ENCODE measurements at regions not wholly inside any gene's neighbourhood (a gene's known extent, or its start where the extent isn't known, plus 50 kb on each side); places are given as distances from the start of the nearest gene placed in this dataset.

DNA sequence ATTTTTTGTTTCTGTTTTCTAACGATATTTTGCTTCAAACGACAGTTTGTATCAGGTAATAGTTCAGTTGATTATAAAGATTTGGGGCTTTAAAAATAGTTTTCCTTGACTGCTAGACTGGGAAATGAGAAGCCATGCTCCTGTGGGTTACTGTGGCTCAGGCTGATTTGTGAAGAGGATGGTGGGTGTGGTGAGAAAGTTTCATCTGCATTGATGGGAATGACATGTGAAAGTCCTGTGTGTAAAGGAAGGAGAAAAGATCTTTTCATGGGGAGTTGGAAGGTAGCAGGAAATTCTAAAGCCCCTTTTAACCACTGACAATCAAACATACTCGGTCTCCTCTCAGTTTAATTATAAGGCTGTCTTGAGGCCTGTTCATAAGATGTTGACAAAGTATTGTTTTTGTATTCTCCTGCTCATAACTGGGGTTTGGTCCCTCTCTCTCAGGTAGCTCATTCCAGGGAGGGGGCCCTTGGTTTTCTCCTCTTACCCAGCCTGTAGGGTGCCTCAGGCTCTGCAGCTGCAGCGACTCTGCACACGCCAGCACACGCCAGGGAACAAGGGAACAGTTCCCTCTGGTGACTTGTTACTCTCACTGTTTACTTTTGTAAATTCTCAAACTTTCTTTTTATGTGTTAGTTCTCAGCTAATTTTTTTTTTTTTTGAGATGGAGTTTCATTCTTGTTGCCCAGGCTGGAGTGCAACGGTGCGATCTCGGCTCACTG is 91.6 kb downstream of the CARTPT start:
- Histone ChIP-seq H3K36me3 (replicated peaks in 1 of 2) (no peaks in the 10 kb centered on the region), H3K27ac (no peak overlapping the region), H3K27me3 (no peaks in the 10 kb centered on the region), H3K4me3 (no peak overlapping the region), H3K9me3 (replicated peaks in 1 of 3) (no peaks in the 10 kb centered on the region), H3K4me1 (replicated peaks in 1 of 2) (peaks cover 0 to 6% of the 10 kb centered on the region in 2 donors)
- WGBS, 4 donors = 81 to 83% (median 82%) methylated on average over 9 of the region's 9 CpGs
- no peak for TF ChIP-seq CTCF (IDR thresholded peaks at IDR 0.05)
- no peak for TF ChIP-seq POLR2A (IDR thresholded peaks at IDR 0.05)
- no peak for DNase-seq
- intact Hi-C loops (cut with DNase I) = no loop called here

GRCh38 chr5:71811779-71812178 is 92.7 kb downstream of the CARTPT start:
- 84 to 97% (median 95%) methylated on average over 2 of the region's 2 CpGs for WGBS, 4 donors
- peaks cover 0 to 6% of the 10 kb centered on the region in 2 donors for H3K4me1 ChIP-seq (replicated peaks in 1 of 2)
- intact Hi-C loops (cut with DNase I) = no loop called here

GRCh38 chr5:71816307-71816706 is 97.2 kb downstream of the CARTPT start:
- Histone ChIP-seq H3K9me3 (replicated peaks in 1 of 3) (no peaks in the 10 kb centered on the region), H3K36me3 (replicated peaks in 1 of 2) (no peaks in the 10 kb centered on the region), H3K27me3 (no peaks in the 10 kb centered on the region), H3K4me3 (no peak overlapping the region), H3K4me1 (replicated peaks in 1 of 2) (no peaks in the 10 kb centered on the region), H3K27ac (no peak overlapping the region)
- intact Hi-C loops (cut with DNase I) = no loop called here
- no peak for DNase-seq
- 69 to 85% (median 78%) methylated on average over 4 of the region's 4 CpGs for WGBS, 4 donors
- no peak for TF ChIP-seq POLR2A (IDR thresholded peaks at IDR 0.05)
- no peak for TF ChIP-seq CTCF (IDR thresholded peaks at IDR 0.05)

More at GRCh38 chr5:71811779-71812178, 92.7 kb downstream of the CARTPT start:
- DNase-seq = no peak
- H3K27ac ChIP-seq = no peak overlapping the region
- H3K36me3 ChIP-seq (replicated peaks in 1 of 2) = no peaks in the 10 kb centered on the region
- no peak overlapping the region for H3K4me3 ChIP-seq
- H3K9me3 ChIP-seq (replicated peaks in 1 of 3) = no peaks in the 10 kb centered on the region
- TF ChIP-seq CTCF (IDR thresholded peaks at IDR 0.05) (no peak), POLR2A (IDR thresholded peaks at IDR 0.05) (no peak)
- H3K27me3 ChIP-seq = no peaks in the 10 kb centered on the region

DNA sequence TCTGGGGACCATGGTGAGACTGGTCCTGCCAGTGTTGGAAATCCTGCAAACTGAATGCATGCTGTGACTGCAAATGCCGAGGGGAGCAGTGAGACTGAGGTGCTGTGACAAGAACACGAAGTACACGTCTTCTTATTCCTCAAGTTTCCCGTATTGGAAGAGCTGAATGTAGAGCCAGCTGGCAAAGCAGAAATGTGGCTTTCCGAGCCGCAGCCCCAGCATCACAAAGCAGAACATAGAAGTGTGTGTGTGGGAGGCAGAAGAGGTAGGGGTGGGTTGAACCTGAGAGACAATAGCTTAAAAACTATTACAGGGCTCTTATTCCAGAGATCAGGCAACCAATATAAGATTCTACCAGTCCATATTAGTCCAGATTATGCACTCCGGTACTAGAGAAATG is 98.8 kb downstream of the CARTPT start:
- H3K4me3 ChIP-seq = no peak overlapping the region
- no peak for DNase-seq
- H3K9me3 ChIP-seq (replicated peaks in 1 of 3) = no peaks in the 10 kb centered on the region
- intact Hi-C loops (cut with DNase I) = no loop called here
- no peaks in the 10 kb centered on the region for H3K36me3 ChIP-seq (replicated peaks in 1 of 2)
- H3K4me1 ChIP-seq (replicated peaks in 1 of 2) = no peaks in the 10 kb centered on the region
- 77 to 90% (median 81%) methylated on average over 7 of the region's 7 CpGs for WGBS, 4 donors
- TF ChIP-seq POLR2A (IDR thresholded peaks at IDR 0.05) = no peak
- TF ChIP-seq CTCF (IDR thresholded peaks at IDR 0.05) = no peak
- no peak overlapping the region for H3K27ac ChIP-seq
- no peaks in the 10 kb centered on the region for H3K27me3 ChIP-seq
